DMS 273 (cell line): ENCODE measurements at regions not wholly inside any gene's neighbourhood (a gene's known extent, or its start where the extent isn't known, plus 50 kb on each side); places are given as distances from the start of the nearest gene placed in this dataset.
"Not testable (repeated sequence)": the region's sequence is repeated elsewhere in the genome, so short reads cannot be mapped to it uniquely, and the experiment has no call there.

Source experiments
- DNase-seq: peaks from one replicate; lab custom pipeline; 2025; ENCODE audit not compliant: unreplicated experiment; lab: John Stamatoyannopoulos, UW

DNA sequence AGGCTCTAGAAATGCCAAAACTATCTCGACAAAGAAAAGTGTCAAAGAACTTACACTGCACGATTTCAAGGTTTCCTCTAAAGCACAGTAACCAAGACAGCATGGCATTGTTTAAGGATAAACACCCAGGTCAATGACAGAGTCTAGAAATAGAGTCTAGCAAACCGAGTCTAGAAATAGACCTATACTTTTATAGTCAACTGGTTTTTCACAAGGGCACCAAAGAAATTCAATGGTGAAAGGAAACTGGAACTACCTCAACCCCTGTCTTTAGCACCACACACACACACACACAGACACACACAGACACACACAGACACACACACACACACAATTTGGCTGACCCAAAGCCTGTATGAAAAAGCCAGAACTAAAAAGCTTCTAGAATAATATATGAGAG is 67.1 kb upstream of the PGBD5 start:
- no peak for DNase-seq

- DNase-seq, result no peak
These were observed 64.3 kb upstream of the PGBD5 start for GRCh38 chr1:230490436-230490835.

GRCh38 chr1:230487773-230488428 is 61.8 kb upstream of the PGBD5 start:
- no peak for DNase-seq

DNA sequence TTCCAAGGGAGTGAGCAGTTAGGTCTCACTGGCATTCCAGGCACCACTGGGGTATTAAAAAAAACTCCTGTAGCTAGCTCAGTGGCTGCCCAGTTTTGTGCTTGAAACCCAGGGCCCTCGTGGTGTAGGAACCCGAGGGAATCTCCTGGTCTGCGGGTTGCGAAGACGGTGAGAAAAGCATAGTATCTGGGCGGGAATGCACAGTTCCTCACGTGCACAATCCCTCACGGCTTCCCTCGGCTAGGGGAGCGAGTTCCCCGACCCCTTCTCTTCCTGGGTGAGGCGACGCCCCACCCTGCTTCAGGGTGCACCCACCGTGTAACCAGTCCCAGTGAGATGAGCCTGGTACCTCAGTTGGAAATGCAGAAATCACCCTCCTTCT is 50.5 kb upstream of the PGBD5 start:
- no peak for DNase-seq

DNA sequence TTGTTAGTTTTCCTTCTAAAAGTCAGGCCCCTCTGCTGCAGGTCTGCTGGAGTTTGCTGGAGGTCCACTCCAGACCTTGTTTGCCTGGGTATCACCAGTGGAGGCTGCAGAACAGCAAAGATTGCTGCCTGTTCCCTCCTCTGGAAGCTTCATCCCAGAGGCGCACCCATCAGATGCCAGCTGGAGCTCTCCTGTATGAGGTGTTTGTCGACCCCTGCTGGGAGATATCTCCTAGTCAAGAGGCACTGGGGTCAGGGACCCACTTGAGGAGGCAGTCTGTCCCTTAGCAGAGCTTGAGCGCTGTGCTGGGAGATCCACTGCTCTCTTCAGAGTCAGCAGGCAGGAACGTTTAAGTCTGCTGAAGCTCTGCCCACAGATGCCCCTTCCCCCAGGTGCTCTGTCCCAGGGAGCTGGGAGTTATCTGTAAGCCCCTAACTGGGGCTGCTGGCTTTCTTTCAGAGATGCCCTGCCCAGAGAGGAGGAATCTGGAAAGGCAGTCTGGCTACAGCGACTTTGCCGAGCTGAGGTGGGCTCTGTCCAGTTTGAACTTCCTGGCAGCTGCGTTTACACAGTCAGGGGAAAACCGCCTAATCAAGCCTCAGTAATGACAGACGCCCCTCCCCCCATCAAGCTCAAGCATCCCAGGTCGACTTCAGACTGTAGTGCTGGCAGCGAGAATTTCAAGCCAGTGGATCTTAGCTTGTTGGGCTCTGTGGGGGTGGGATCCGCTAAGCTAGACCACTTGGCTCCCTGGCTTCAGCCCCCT is 49.9 kb upstream of the PGBD5 start:
- DNase-seq, result not testable (repeated sequence)
